NT2/D1 (cell line): ENCODE measurements at regions not wholly inside any gene's neighbourhood (a gene's known extent, or its start where the extent isn't known, plus 50 kb on each side); places are given as distances from the start of the nearest gene placed in this dataset.

Source experiments
- SUZ12 ChIP-seq: IDR thresholded peaks from 2 replicates; pipeline ENCODE4 v1.6.1; 2011; ENCODE audit not compliant: insufficient read length, insufficient read depth; ENCODE audit errors: extremely low read depth
- YY1 ChIP-seq: IDR thresholded peaks from 2 replicates; pipeline ENCODE4 v1.6.1; 2011; ENCODE audit not compliant: insufficient read length, insufficient read depth
- ZNF274 ChIP-seq: IDR thresholded peaks from 2 replicates; pipeline ENCODE4 v1.6.1; 2011; ENCODE audit warnings: mild to moderate bottlenecking, low read depth, low read length

- no peak for TF ChIP-seq YY1
- no peak for TF ChIP-seq ZNF274
- no peak for TF ChIP-seq SUZ12
Measured at GRCh38 chr7:121609208-121609607, 213.1 kb upstream of the FAM3C start.
